HG02938 (cell line): ENCODE measurements at regions not wholly inside any gene's neighbourhood (a gene's known extent, or its start where the extent isn't known, plus 50 kb on each side); places are given as distances from the start of the nearest gene placed in this dataset.

Experiments
- ATAC-seq: cut with Tn5 transposase; IDR thresholded peaks from one replicate; pipeline ENCODE4 v1.9.1; 2021; ENCODE audit warnings: mild to moderate bottlenecking, moderate library complexity; ENCODE audit not compliant: unreplicated experiment

GRCh38 chr9:71590362-71590761 is 178.0 kb downstream of the CEMIP2 start:
- ATAC-seq = no peak

- no peak for ATAC-seq
Measured at GRCh38 chr9:71589612-71590011, 178.7 kb downstream of the CEMIP2 start.

DNA sequence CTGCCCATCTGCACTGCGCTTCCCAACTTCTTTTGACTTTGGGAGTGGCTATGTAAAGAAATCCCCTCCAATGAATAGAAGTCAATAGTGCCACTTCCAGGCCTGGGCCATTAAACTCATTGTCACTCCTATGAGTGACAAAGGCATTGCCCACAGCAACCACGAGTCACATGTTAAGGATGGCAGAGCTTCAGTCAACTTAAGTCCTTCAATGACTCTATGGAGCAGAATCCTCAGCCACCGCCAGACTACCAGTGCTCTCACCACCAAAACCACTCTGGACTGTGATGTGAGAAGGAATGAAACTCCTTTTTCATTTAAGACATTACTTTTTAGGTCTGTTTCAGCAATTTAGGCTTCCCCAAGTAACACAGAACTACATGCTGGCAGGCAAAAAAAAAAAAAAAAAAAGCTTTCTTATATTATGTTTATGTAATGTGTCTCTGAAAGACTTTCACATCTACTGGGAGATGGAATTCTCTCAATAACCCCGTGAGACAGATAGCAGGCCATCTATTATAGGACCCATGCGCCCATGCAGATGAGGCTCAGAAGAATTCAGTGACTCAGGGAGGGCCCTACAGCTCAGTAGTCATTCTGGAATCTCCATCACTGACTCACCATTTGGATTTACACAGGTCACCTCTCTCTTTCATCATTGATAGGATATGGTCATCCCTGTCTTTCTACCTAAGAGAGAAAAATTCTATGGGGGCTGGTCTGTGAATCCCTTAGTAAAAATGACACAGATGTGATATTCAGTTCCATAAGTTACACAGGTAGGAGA is 180.5 kb downstream of the CEMIP2 start:
- no peak for ATAC-seq

DNA sequence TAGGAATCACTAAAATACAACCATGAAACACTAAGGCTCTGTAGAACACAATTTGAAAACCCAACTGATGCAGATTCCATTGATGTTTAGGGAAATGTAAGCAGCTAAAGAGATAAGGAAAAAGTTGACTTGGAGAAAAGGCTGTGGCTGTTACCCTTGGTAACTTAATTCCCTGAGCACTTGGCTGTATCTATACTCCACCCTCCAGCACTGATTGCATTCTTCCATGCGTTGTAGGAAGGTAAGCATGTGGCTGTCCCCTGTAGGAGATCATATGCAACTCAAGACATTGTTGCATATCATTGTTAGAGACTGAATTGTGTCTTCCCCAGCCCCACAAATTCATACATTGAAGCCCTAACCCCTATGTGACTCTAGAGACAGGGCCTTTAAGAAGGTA is 184.5 kb downstream of the CEMIP2 start:
- ATAC-seq = no peak

- no peak for ATAC-seq
Measured at GRCh38 chr9:71582347-71582746, 186.0 kb downstream of the CEMIP2 start.

DNA sequence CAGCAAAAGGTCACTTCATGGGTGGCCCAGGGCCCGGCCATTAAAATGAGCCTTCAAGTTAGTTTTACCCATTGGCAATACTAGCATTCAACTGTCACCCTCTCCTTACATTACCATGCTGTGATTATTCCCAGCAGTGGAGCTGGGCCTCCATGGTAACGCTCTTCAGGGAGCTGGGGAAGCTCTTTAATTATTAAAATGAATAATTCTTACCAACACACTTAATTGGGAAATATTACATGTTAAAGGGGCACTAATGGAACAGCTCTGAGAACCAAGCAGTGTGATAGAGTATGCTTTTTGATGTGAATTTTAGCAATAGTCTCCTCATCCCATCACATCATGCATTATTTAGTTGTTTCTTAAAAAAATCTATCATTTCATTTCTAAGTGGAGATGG is 187.2 kb downstream of the CEMIP2 start:
- ATAC-seq = no peak

GRCh38 chr9:71571186-71571585 is 197.1 kb downstream of the CEMIP2 start:
- no peak for ATAC-seq

DNA sequence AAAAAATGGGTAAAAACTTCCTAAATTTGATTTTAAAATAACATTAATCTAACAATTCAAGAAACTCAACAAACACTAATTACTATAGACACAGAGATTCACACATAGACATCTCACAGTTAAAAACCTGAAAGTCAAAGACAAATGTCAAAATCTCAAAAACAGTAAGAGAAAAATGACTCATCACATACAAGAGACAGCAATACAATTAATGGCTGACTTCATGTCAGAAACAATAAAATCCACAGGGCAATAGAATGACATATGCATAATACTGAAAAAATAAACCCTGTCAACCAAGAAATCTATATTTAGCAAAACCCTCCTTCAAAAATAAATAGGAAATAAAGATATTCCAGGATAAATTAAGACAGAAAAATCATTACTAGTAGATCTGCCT is 200.4 kb downstream of the CEMIP2 start:
- no peak for ATAC-seq

GRCh38 chr9:71562140-71562539 is 206.2 kb downstream of the CEMIP2 start:
- ATAC-seq = no peak

GRCh38 chr9:71557310-71557709 is 211.0 kb downstream of the CEMIP2 start:
- no peak for ATAC-seq

GRCh38 chr9:71552480-71552879 is 215.8 kb downstream of the CEMIP2 start:
- ATAC-seq = no peak

GRCh38 chr9:71549023-71549422 is 219.3 kb downstream of the CEMIP2 start:
- ATAC-seq = peak; percentile 94

DNA sequence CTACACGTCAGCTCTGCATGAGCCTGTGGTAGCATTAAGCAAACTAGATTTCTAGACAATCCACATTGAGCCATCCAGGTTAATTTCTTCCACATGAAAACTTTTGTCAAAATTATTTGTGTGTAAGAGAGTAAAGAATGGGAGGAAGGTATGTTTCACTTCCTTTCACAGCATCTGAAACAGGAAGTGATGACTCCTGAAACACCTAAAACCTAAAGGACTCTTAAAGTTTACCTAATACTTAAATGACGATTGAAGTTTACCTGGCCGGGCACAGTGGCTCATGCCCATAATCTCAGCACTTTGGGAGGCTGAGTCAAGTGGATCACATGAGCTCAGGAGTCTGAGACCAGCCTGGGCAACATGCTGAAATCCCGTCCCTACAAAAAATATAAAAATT is 223.8 kb downstream of the CEMIP2 start:
- ATAC-seq = no peak

DNA sequence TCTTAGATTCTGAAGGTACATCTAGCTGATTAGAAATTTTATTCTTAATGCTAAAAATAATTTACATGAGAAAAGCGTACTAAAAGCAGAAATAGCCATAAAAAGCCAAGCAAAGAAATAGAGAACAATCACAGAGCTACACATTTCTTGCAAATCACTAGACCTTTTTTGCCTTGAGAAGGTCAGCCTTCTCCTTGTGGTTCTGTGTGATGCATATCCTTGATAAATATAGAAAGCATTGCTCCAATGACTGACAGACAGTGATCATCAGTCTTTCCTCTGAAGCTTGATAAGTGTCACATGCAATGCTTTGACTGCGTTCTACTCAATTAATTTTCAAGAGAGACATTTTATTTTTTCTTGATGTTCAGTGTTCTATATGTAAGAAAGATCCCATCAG is 226.9 kb downstream of the CEMIP2 start:
- no peak for ATAC-seq

GRCh38 chr9:71524996-71525580 is 243.2 kb downstream of the CEMIP2 start:
- peak; percentile 62 for ATAC-seq

DNA sequence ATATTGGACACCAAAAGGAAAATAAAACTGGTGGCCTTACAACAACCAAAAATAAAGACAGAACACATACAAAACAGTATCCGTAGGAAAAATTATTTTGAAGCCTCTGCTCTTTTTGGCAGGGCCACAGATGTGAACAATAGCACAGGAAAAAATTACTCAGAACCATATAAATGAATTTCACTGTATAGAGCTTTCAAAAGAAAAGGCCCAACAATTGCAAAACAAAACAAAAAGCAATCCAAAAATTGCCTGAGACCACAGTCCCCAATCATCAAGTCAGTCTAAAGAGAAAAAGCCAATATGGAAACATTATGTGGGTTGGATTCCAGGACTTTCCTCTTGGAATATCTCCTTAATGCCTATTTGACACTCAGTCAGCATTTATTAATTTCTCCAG is 243.8 kb downstream of the CEMIP2 start:
- ATAC-seq = no peak

DNA sequence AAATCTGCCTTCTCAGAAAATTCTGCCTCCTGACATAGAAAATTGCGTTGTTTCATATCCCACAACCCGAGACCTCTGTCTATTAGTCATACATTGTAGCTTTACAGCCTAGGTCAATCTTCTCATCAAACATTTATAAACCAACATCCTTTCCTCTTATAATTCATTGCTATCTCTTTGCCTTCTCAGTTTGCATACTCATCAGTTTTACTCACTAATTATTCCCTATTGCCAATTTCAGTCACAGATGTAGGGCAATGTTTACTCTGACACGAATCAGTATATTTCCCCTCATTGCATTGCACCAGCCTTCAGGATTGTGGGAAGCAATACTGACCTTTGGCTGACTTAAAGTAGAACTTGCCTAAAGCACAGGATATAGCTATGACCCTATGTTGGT is 247.2 kb downstream of the CEMIP2 start:
- ATAC-seq = no peak

GRCh38 chr9:71519098-71519696 is 249.1 kb downstream of the CEMIP2 start:
- ATAC-seq = no peak

GRCh38 chr9:71518045-71518827 is 250.1 kb downstream of the CEMIP2 start:
- no peak for ATAC-seq

GRCh38 chr9:71515626-71516025 is 252.7 kb downstream of the CEMIP2 start:
- ATAC-seq = no peak

- no peak for ATAC-seq
Measured at GRCh38 chr9:71515107-71515506, 253.2 kb downstream of the CEMIP2 start.
